WI38 (cell line): ENCODE measurements at regions not wholly inside any gene's neighbourhood (a gene's known extent, or its start where the extent isn't known, plus 50 kb on each side); places are given as distances from the start of the nearest gene placed in this dataset.
"Not testable (repeated sequence)": the region's sequence is repeated elsewhere in the genome, so short reads cannot be mapped to it uniquely, and the experiment has no call there.

Source experiments
- H3K4me3 ChIP-seq: 2 replicates; pipeline ENCODE4 v1.5.1; 2011; ENCODE audit warnings: low read depth, mild to moderate bottlenecking, control low read depth, low read length
- CTCF ChIP-seq: IDR thresholded peaks from 2 replicates; pipeline ENCODE4 v1.5.1; 2012; ENCODE audit warnings: low read depth, mild to moderate bottlenecking, control low read depth, low read length

GRCh38 chr20:48371211-48371610 is 456.6 kb downstream of the PREX1 start:
- no peak overlapping the region for H3K4me3 ChIP-seq
- no peak for TF ChIP-seq CTCF

- H3K4me3 ChIP-seq, result not testable (repeated sequence)
These were observed 459.2 kb downstream of the PREX1 start for GRCh38 chr20:48368580-48369021.

- H3K4me3 ChIP-seq, result not testable (repeated sequence)
These were observed 460.0 kb downstream of the PREX1 start for GRCh38 chr20:48367541-48368358.

DNA sequence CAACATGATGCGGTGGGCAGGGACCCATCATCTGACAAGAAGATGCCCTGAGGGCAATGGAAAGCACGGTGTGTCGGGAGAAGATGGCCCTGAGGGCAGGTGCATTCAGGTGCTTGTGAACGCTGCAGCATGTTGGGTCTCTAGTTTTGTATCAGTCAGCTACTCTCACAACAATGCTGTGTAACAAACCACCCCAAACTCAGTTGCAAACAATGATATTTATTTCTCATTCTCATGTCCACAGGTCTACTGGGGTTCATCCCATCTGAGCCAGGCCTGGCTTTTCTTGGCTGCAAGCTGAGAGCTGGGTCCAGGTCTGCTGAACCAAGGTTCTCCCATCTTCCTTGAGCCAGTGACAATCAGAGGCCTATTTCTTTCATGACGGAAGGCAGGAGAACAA is 461.6 kb downstream of the PREX1 start:
- H3K4me3 ChIP-seq, result no peak overlapping the region
- no peak for TF ChIP-seq CTCF

GRCh38 chr20:48364688-48365421 is 462.9 kb downstream of the PREX1 start:
- TF ChIP-seq CTCF, result no peak

GRCh38 chr20:48364055-48364454 is 463.7 kb downstream of the PREX1 start:
- no peak for TF ChIP-seq CTCF

More at GRCh38 chr20:48364688-48365421, 462.9 kb downstream of the PREX1 start:
- no peak overlapping the region for H3K4me3 ChIP-seq

DNA sequence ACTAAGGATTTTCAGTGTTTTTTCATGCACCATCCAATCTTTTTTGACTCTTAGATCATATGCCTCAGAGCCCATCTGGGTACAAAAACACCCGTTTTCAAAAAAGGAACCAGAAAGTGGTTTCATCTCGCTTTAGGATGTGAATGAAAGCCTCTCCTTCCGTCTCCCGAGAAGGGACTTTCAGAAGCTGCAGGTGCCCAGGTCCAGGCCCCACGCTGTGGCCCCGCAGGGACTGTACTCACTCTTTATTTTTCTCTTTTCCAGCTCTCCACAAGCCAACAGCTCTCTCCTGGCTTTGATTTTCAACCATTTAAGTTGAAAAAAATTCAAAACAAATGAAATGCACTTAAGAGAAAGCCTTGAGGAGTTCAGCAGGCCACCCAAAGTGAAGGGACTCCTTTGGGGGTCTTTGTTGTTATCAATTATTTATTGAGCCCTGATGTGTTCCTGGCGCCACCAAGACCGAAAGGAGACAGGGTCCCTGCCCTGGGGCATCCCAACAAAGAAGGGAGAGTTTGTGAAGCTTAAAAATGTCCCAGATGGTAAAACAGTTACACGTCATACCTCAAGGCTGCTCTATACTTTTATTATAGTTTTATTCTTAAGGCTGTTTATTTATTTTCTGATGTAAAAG is 467.3 kb downstream of the PREX1 start:
- H3K4me3 ChIP-seq, result no peak overlapping the region

More at GRCh38 chr20:48364055-48364454, 463.7 kb downstream of the PREX1 start:
- H3K4me3 ChIP-seq, result no peak overlapping the region

More for the DNA sequence above, 467.3 kb downstream of the PREX1 start:
- no peak for TF ChIP-seq CTCF
